ENCODE measurements at regions not wholly inside any gene's neighbourhood (a gene's known extent, or its start where the extent isn't known, plus 50 kb on each side); places are given as distances from the start of the nearest gene placed in this dataset.

DNA sequence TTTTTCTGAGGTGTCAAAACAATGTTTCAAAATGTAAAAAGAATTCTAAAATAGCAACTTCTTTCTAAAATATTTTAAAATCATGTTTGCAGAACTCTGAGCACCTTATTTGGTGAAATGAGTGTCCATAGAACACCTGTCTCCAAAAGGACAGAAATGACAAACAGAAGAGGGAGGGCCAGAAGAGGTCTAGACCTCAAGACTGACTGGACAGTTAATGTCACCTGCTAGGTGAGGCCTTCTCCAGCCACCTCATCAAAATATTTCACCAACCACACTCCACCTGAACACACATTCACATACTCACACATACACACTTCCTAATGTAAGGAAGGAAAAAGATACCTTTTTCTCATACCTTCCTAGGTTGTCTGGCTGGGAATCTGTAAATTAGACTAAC lies 147.8 kb upstream of the PLEKHA5 start:
- Histone ChIP-seq H3K9me3 (no peaks in the 10 kb centered on the region), H3K4me3 (no peak overlapping the region), H3K36me3 (no peaks in the 10 kb centered on the region), H3K27me3 (no peaks in the 10 kb centered on the region), H3K4me1 (no peaks in the 10 kb centered on the region), H3K27ac (no peak overlapping the region)
- no peak for DNase-seq
- intact Hi-C loops (cut with DNase I): no loop called here
- TF ChIP-seq, protein P1, sequence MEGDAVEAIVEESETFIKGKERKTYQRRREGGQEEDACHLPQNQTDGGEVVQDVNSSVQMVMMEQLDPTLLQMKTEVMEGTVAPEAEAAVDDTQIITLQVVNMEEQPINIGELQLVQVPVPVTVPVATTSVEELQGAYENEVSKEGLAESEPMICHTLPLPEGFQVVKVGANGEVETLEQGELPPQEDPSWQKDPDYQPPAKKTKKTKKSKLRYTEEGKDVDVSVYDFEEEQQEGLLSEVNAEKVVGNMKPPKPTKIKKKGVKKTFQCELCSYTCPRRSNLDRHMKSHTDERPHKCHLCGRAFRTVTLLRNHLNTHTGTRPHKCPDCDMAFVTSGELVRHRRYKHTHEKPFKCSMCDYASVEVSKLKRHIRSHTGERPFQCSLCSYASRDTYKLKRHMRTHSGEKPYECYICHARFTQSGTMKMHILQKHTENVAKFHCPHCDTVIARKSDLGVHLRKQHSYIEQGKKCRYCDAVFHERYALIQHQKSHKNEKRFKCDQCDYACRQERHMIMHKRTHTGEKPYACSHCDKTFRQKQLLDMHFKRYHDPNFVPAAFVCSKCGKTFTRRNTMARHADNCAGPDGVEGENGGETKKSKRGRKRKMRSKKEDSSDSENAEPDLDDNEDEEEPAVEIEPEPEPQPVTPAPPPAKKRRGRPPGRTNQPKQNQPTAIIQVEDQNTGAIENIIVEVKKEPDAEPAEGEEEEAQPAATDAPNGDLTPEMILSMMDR (IDR thresholded peaks at IDR 0.05): no peak
- ATAC-seq: no peak

DNA sequence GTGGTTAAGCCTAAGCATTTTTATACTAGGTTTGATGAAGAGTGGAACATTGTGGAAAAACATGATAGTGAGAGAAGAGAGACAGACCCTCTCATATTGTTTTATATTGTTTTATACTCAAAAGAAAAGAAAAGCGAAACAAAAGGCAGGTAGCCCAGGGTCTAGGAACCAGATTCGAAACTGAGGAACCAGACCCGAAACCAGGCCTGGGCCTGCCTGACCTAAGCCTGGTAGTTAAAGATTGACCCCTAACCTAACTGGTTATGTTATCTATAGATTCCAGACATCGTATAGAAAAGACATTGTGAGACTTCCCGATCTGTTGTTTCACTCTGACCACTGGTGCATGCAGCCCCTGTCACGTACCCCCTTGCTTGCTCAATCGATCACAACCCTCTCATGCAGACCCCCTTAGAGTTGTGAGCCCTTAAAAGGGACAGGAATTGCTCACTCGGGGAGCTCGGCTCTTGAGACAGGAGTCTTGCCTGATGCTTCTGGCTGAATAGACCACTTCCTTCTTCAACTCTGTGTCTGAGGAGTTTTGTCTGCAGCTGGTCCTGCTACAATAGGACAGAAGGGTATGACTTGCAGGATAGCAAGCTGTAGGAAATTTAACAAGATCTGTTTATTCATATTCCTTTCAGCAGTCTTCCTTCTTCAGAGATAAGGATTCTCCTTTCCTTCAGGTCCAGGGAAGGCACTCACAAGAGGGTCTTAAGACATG lies 147.1 kb upstream of the PLEKHA5 start:
- intact Hi-C loops (cut with DNase I): no loop called here
- H3K27ac ChIP-seq: no peak overlapping the region
- no peak overlapping the region for H3K4me3 ChIP-seq
- no peak for DNase-seq
- no peaks in the 10 kb centered on the region for H3K4me1 ChIP-seq
- H3K27me3 ChIP-seq: no peaks in the 10 kb centered on the region
- TF ChIP-seq, protein P1 (IDR thresholded peaks at IDR 0.05): no peak
- no peak for ATAC-seq
- H3K9me3 ChIP-seq: no peaks in the 10 kb centered on the region
- H3K36me3 ChIP-seq: no peaks in the 10 kb centered on the region

DNA sequence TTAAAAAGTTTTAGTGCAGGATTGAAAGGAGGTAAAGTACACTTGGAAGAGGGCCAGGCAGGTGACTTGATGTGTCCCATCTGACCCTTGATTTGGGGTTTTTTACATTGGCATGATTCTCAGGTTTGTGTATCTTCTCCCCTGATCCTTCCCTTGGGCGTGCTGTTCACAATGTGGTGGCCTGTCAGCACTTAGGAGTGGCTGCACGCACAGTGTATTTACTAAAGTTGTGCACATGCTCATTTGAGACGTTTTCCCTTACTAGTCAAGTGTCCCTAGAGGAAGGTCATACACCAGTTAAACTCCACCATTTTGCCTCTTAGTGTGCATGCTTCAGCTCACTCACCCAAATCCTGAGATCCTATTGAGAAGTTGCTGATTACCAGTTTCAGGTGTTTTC lies 145.7 kb upstream of the PLEKHA5 start:
- no peak for ATAC-seq

DNA sequence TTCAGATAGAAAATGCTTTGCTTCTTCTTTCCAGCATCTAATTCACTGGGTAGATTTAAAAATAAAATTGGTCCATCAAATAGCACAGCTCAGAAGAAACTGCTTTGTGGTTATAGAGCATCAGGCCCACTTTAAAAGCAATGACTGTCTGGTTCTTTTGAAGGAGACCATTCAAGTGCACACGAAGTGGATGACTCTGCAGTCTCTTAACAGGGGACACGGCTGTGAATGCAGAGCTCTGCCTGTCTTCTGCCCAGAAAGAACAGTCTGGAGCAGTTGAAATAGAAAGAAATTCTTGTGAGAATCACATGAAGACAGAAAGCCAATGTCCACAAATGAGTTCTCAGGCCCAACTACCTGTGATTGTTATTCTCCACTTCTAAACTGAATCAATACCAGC lies 138.7 kb upstream of the PLEKHA5 start:
- Histone ChIP-seq H3K27ac (no peak overlapping the region), H3K36me3 (no peaks in the 10 kb centered on the region), H3K4me3 (no peak overlapping the region), H3K27me3 (no peaks in the 10 kb centered on the region), H3K4me1 (no peaks in the 10 kb centered on the region), H3K9me3 (no peaks in the 10 kb centered on the region)
- intact Hi-C loops (cut with DNase I): no loop called here
- TF ChIP-seq, protein P1 (IDR thresholded peaks at IDR 0.05): no peak
- DNase-seq (no peak), ATAC-seq (no peak)

More for the DNA sequence above, 145.7 kb upstream of the PLEKHA5 start:
- Histone ChIP-seq H3K4me1 (no peaks in the 10 kb centered on the region), H3K27me3 (no peaks in the 10 kb centered on the region), H3K4me3 (no peak overlapping the region), H3K9me3 (no peaks in the 10 kb centered on the region), H3K27ac (no peak overlapping the region), H3K36me3 (no peaks in the 10 kb centered on the region)
- TF ChIP-seq, protein P1 (IDR thresholded peaks at IDR 0.05): no peak
- intact Hi-C loops (cut with DNase I): no loop called here
- DNase-seq: no peak

DNA sequence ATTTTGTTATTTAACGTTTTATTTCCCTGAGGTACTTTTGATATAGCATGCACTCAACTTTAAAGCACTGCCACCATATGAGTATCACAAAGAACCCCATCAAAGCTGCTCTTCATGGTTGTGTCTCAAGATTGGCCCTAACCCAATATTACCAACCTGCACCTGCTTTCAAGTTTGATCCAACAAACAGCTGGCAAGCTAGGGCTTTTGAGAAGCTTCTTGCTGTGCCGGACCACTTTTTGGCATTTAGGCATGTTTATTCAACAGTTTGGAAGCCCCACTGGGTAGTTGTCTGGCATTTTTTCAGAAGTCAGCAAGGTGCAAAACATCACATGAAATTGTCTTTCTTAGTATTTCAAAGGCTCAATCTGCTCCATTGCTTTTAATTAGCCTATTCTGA lies 137.2 kb upstream of the PLEKHA5 start:
- no peaks in the 10 kb centered on the region for H3K4me1 ChIP-seq
- no peak overlapping the region for H3K4me3 ChIP-seq
- H3K27me3 ChIP-seq: no peaks in the 10 kb centered on the region
- intact Hi-C loops (cut with DNase I): no loop called here
- H3K9me3 ChIP-seq: no peaks in the 10 kb centered on the region
- ATAC-seq (no peak), DNase-seq (no peak)
- TF ChIP-seq, protein P1 (IDR thresholded peaks at IDR 0.05): no peak
- H3K27ac ChIP-seq: no peak overlapping the region
- H3K36me3 ChIP-seq: no peaks in the 10 kb centered on the region
